Smooth muscle cell (in vitro differentiated cells): ENCODE measurements at regions not wholly inside any gene's neighbourhood (a gene's known extent, or its start where the extent isn't known, plus 50 kb on each side); places are given as distances from the start of the nearest gene placed in this dataset.

Experiments
- DNase-seq: peaks from one replicate; lab custom pipeline; 2025; ENCODE audit not compliant: unreplicated experiment; lab: John Stamatoyannopoulos, UW
- H2AFZ ChIP-seq: fragments of 200-600 bp; sonication (generic); 2 replicates; pipeline ENCODE4 v1.6.0; 2016; ENCODE audit warnings: antibody characterized with exemption, low read depth, mild to moderate bottlenecking
- H3F3A ChIP-seq: fragments of 200-600 bp; sonication (generic); 2 replicates; pipeline ENCODE4 v1.6.0; 2017; ENCODE audit warnings: antibody characterized with exemption, low read depth
- H3K27ac ChIP-seq: fragments of 200-600 bp; sonication (generic); 2 replicates; pipeline ENCODE4 v1.5.1; 2016; ENCODE audit warnings: low read depth, mild to moderate bottlenecking
- H3K27me3 ChIP-seq: fragments of 200-600 bp; sonication (generic); 2 replicates; pipeline ENCODE4 v1.6.1; 2016; ENCODE audit warnings: low read depth, mild to moderate bottlenecking
- H3K36me3 ChIP-seq: fragments of 200-600 bp; sonication (generic); 2 replicates; pipeline ENCODE4 v1.5.1; 2016; ENCODE audit warnings: low read depth
- H3K4me1 ChIP-seq: fragments of 200-600 bp; sonication (generic); 2 replicates; pipeline ENCODE4 v1.5.1; 2016; ENCODE audit warnings: low read depth
- H3K4me2 ChIP-seq: fragments of 200-600 bp; sonication (generic); 2 replicates; pipeline ENCODE4 v1.6.0; 2016; ENCODE audit warnings: mild to moderate bottlenecking
- H3K4me3 ChIP-seq: fragments of 200-600 bp; sonication (generic); 2 replicates; pipeline ENCODE4 v1.5.1; 2016; ENCODE audit warnings: mild to moderate bottlenecking
- H3K79me2 ChIP-seq: fragments of 200-600 bp; sonication (generic); 2 replicates; pipeline ENCODE4 v1.6.0; 2016; ENCODE audit warnings: low read depth, mild to moderate bottlenecking
- H3K9ac ChIP-seq: fragments of 200-600 bp; sonication (generic); 2 replicates; pipeline ENCODE4 v1.6.0; 2016; ENCODE audit warnings: low read depth
- H3K9me3 ChIP-seq: fragments of 200-600 bp; sonication (generic); replicated peaks from 2 replicates; pipeline ENCODE4 v1.5.1; 2016; ENCODE audit warnings: low read depth
- H4K20me1 ChIP-seq: fragments of 200-600 bp; sonication (generic); 2 replicates; pipeline ENCODE4 v1.6.0; 2016; ENCODE audit warnings: low read depth
- CTCF ChIP-seq: fragments of 200-600 bp; sonication (generic); IDR thresholded peaks from 2 replicates; pipeline ENCODE4 v1.5.1; 2017; ENCODE audit warnings: borderline replicate concordance, mild to moderate bottlenecking, antibody characterized with exemption; ENCODE audit not compliant: insufficient read depth, poor library complexity, severe bottlenecking
- WGBS: methylation state at CpG from one replicate; pipeline ENCODE4 v1.1.7; 2016; ENCODE audit warnings: low lambda C conversion rate; 5-methylcytosine and 5-hydroxymethylcytosine counted together

DNA sequence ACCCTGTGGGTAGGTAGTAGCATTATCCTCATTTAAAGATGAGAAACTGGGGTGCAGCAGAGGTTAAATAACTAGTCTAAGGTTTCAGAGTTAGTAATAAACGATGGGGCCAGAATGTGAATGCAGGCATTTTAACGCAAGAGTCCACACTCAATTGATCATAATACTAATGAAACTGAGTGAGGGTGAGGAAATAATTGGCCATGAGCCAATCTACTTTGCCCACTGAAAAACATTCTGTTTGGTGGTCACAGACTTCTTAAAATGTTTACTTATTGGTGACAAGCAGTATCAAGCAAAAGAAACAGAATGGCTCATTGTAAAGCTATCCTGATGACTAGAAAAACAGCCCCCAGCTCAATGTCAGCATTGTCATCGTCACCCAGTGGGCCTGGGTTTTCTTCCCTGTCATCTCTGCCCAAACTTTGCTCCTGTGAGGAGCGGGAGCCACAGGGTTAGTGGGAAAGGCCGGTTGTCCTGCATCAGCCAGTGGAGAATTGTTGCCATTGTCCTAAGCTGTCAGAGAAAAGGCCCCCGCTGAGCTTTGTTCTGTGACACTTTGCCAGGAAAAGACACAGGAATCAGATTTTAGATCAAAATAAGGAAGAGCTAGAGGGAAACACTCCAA lies 77.3 kb upstream of the MAN2A1 start:
- no peak overlapping the region for H2AFZ ChIP-seq
- peaks cover 12% of the 10 kb centered on the region for H3K4me1 ChIP-seq
- H3K79me2 ChIP-seq = no peaks in the 10 kb centered on the region
- H3K27ac ChIP-seq = no peak overlapping the region
- H3K9me3 ChIP-seq = no peaks in the 10 kb centered on the region
- no peaks in the 10 kb centered on the region for H3F3A ChIP-seq
- H3K9ac ChIP-seq = no peak overlapping the region
- 74% methylated on average over 6 of the region's 6 CpGs for WGBS
- H3K36me3 ChIP-seq = no peaks in the 10 kb centered on the region
- H3K27me3 ChIP-seq = peaks cover 9% of the 10 kb centered on the region
- no peak for TF ChIP-seq CTCF
- DNase-seq = no peak
- H4K20me1 ChIP-seq = no peaks in the 10 kb centered on the region
- no peak overlapping the region for H3K4me2 ChIP-seq
- H3K4me3 ChIP-seq = no peak overlapping the region

GRCh38 chr5:109611505-109611904 lies 78.2 kb upstream of the MAN2A1 start:
- WGBS = 70% methylated on average over 3 of the region's 3 CpGs
- H3K9ac ChIP-seq = no peak overlapping the region
- H3K4me1 ChIP-seq = peaks cover 12% of the 10 kb centered on the region
- no peaks in the 10 kb centered on the region for H3K36me3 ChIP-seq
- no peak overlapping the region for H3K4me2 ChIP-seq
- peaks cover 2% of the 10 kb centered on the region for H3K27me3 ChIP-seq
- H3K4me3 ChIP-seq = no peak overlapping the region
- DNase-seq = no peak
- H3K27ac ChIP-seq = no peak overlapping the region
- no peaks in the 10 kb centered on the region for H3K9me3 ChIP-seq
- H3F3A ChIP-seq = no peaks in the 10 kb centered on the region
- no peak for TF ChIP-seq CTCF
- H4K20me1 ChIP-seq = no peaks in the 10 kb centered on the region
- no peak overlapping the region for H2AFZ ChIP-seq
- no peaks in the 10 kb centered on the region for H3K79me2 ChIP-seq

- Histone ChIP-seq H3K27me3 (no peaks in the 10 kb centered on the region), H3K27ac (no peak overlapping the region), H3K9ac (no peak overlapping the region), H3F3A (no peaks in the 10 kb centered on the region), H3K4me3 (no peak overlapping the region), H3K36me3 (no peaks in the 10 kb centered on the region), H3K4me2 (no peak overlapping the region), H3K4me1 (peaks cover 12% of the 10 kb centered on the region), H3K9me3 (no peaks in the 10 kb centered on the region), H4K20me1 (no peaks in the 10 kb centered on the region), H3K79me2 (no peaks in the 10 kb centered on the region), H2AFZ (no peak overlapping the region)
- no peak for DNase-seq
- 89% methylated on average over 4 of the region's 4 CpGs for WGBS
- TF ChIP-seq CTCF = no peak
These were observed 78.7 kb upstream of the MAN2A1 start for GRCh38 chr5:109611061-109611460.

DNA sequence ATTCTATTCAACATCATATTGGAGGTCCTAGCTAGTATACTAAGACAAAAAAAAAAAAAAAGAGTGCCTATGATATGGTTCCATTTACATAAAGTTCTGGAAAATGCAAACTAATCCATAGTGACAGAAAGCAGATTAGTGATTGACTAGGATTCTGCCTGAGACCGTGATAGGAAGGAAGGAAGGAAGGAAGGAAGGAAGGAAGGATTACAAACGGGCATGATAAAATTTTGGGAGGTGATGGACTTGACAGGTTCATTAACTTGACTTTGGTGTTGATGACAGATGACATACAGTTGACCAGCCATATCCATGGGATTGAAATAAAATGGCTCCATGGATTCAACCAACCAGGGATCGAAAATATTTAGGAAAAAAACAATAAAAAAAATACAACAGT lies 79.1 kb upstream of the MAN2A1 start:
- H3K9me3 ChIP-seq = no peaks in the 10 kb centered on the region
- H3F3A ChIP-seq = no peaks in the 10 kb centered on the region
- H3K4me2 ChIP-seq = no peak overlapping the region
- DNase-seq = no peak
- H3K79me2 ChIP-seq = no peaks in the 10 kb centered on the region
- H3K36me3 ChIP-seq = no peaks in the 10 kb centered on the region
- H3K27ac ChIP-seq = no peak overlapping the region
- H3K4me1 ChIP-seq = peaks cover 12% of the 10 kb centered on the region
- no peak overlapping the region for H3K9ac ChIP-seq
- no peak overlapping the region for H3K4me3 ChIP-seq
- H3K27me3 ChIP-seq = peaks cover 3% of the 10 kb centered on the region
- TF ChIP-seq CTCF = no peak
- H4K20me1 ChIP-seq = no peaks in the 10 kb centered on the region
- H2AFZ ChIP-seq = no peak overlapping the region
- 90% methylated on average over 3 of the region's 3 CpGs for WGBS
